GM12878 (cell line): ENCODE measurements at regions not wholly inside any gene's neighbourhood (a gene's known extent, or its start where the extent isn't known, plus 50 kb on each side); places are given as distances from the start of the nearest gene placed in this dataset.

Experiments used
- ATAC-seq: fragments of 200-7000 bp; cut with Tn5 transposase; 3 replicates; pipeline ENCODE4 v1.9.1; 2020; ENCODE audit warnings: mild to moderate bottlenecking, moderate library complexity
- BruUV-seq: library from RNA; stranded (reverse); fragments of 400-500 nt; replicated peaks from 2 replicates; lab custom pipeline; 2021; lab: Mats Ljungman, UMichigan
- CTCF ChIA-PET: fragments of 300-600 bp; sonication (Branson Sonifier 250); formaldehyde crosslinking; extraction: SDS; loops from one replicate; lab custom pipeline; 2021; ENCODE audit warnings: inconsistent platforms; lab: Yijun Ruan, JAX
- POLR2A ChIA-PET: fragments of 350-600 bp; formaldehyde crosslinking; extraction: SDS; loops from one replicate; lab custom pipeline; 2021; ENCODE audit warnings: inconsistent platforms; lab: Charles Lee
- RAD21 ChIA-PET: fragments of 300-600 bp; sonication (Branson Sonifier 250); formaldehyde crosslinking; loops from one replicate; lab custom pipeline; 2023; ENCODE audit warnings: antibody characterized with exemption; ENCODE audit not compliant: unreplicated experiment; lab: Charles Lee
- SMC1A ChIA-PET: fragments of 300-600 bp; sonication (Branson Sonifier 250); formaldehyde crosslinking; loops from one replicate; lab custom pipeline; 2023; ENCODE audit not compliant: unreplicated experiment, uncharacterized antibody; lab: Charles Lee
- DNase-seq: peaks from one replicate; pipeline ENCODE4 v3.0.0-alpha.2; 2011; ENCODE audit warnings: low read depth, low spot score
- FAIRE-seq: peaks from 3 replicates; lab custom pipeline; 2011; peaks lifted over from hg19 to GRCh38; lab: Jason Lieb, UNC
- H2AFZ ChIP-seq: 2 replicates; pipeline ENCODE4 v1.6.0; 2011; ENCODE audit warnings: low read depth, low read length, control low read depth; ENCODE audit not compliant: control insufficient read depth
- H3K27ac ChIP-seq: 2 replicates; pipeline ENCODE4 v1.5.1; 2011; ENCODE audit warnings: control low read depth; ENCODE audit not compliant: control insufficient read depth, insufficient read depth
- H3K27me3 ChIP-seq, 2 experiments: replicated peaks in 1 of 2; 2 replicates each; pipeline versions ENCODE4 v1.6.0 to v1.6.1; 2011; ENCODE audit warnings: low read length in 1 of 2; ENCODE audit not compliant: control insufficient read depth in 2 of 2, insufficient read depth in 2 of 2
- H3K36me3 ChIP-seq, 2 experiments: 2 replicates each; pipeline ENCODE4 v1.5.1; 2011; ENCODE audit warnings: low read length in 1 of 2; ENCODE audit not compliant: control insufficient read depth in 2 of 2, insufficient read depth in 2 of 2
- H3K4me1 ChIP-seq: 2 replicates; pipeline ENCODE4 v1.6.1; 2011; ENCODE audit warnings: mild to moderate bottlenecking, low read length, moderate library complexity, mixed read lengths; ENCODE audit not compliant: control insufficient read depth, insufficient read depth
- H3K4me2 ChIP-seq: 2 replicates; pipeline ENCODE4 v1.6.0; 2011; ENCODE audit warnings: control low read depth; ENCODE audit not compliant: control insufficient read depth, insufficient read depth
- H3K4me3 ChIP-seq: fragments of 200-600 bp; sonication (generic); 2 replicates; pipeline ENCODE4 v1.5.1; 2016
- H3K79me2 ChIP-seq: 2 replicates; pipeline ENCODE4 v1.6.0; 2011; ENCODE audit warnings: low read length; ENCODE audit not compliant: control insufficient read depth, insufficient read depth
- H3K9ac ChIP-seq: 2 replicates; pipeline ENCODE4 v1.8.0; 2011; ENCODE audit warnings: low read length, control low read depth, mixed read lengths; ENCODE audit not compliant: control insufficient read depth, insufficient read depth
- H3K9me3 ChIP-seq: replicated peaks from 3 replicates; pipeline ENCODE4 v1.5.1; 2011; ENCODE audit warnings: mild to moderate bottlenecking, low read length; ENCODE audit not compliant: control insufficient read depth, insufficient read depth
- H4K20me1 ChIP-seq: 2 replicates; pipeline ENCODE4 v1.6.0; 2011; ENCODE audit not compliant: control insufficient read depth, insufficient read depth
- ATF7 ChIP-seq: fragments of 450-650 bp; IDR thresholded peaks from 2 replicates; pipeline ENCODE4 v1.6.1; 2016; ENCODE audit warnings: low read depth, mild to moderate bottlenecking
- CTCF ChIP-seq, 3 experiments: IDR thresholded peaks in 2 of 3; conservative IDR thresholded peaks in 1 of 3; 2 replicates each; pipeline ENCODE4 v1.5.1; 2011; ENCODE audit warnings: low read depth in 3 of 3, low read length in 3 of 3, mild to moderate bottlenecking in 3 of 3, control low read depth in 2 of 3, moderate library complexity in 2 of 3, inconsistent platforms in 1 of 3, mixed read lengths in 1 of 3; ENCODE audit not compliant: control insufficient read depth in 2 of 3, insufficient read depth in 1 of 3; ENCODE audit errors: extremely low read depth in 1 of 3
- IKZF1 ChIP-seq: fragments of 450-650 bp; conservative IDR thresholded peaks from 2 replicates; pipeline ENCODE4 v1.6.1; 2017; ENCODE audit warnings: antibody characterized with exemption, mild to moderate bottlenecking
- MAX ChIP-seq: IDR thresholded peaks from 2 replicates; pipeline ENCODE4 v1.6.1; 2012; ENCODE audit warnings: low read depth, low read length, improper control_type of control experiment
- RCOR1 ChIP-seq: conservative IDR thresholded peaks from 2 replicates; pipeline ENCODE4 v1.6.1; 2012; ENCODE audit warnings: low read depth, low read length, improper control_type of control experiment
- WGBS: methylation state at CpG from one replicate; pipeline ENCODE4 v1.1.6; 2016; ENCODE audit warnings: low lambda C conversion rate; ENCODE audit not compliant: insufficient replicate concordance, insufficient coverage; ENCODE audit errors: missing lambda C conversion rate; 5-methylcytosine and 5-hydroxymethylcytosine counted together
- in situ Hi-C: fragments of 300-500 bp; cut with MboI; formaldehyde crosslinking; loops from 9 replicates; pipeline ENCODE4 v1.14.3; 2018; ENCODE audit warnings: mixed read lengths
- intact Hi-C: fragments of 100-400 bp; cut with micrococcal nuclease; formaldehyde crosslinking; loops from one replicate; pipeline ENCODE4 v1.14.2; 2022; ENCODE audit not compliant: unreplicated experiment
- TF ChIP-seq, protein P1 (sequence below): fragments of 150-350 bp; IDR thresholded peaks from 2 replicates; pipeline ENCODE4 v1.6.1; 2016; ENCODE audit warnings: low read depth, low read length
- TF ChIP-seq, protein P2 (sequence below): fragments of 450-650 bp; IDR thresholded peaks from 2 replicates; pipeline ENCODE4 v1.6.1; 2017; ENCODE audit warnings: mild to moderate bottlenecking, low read depth, inconsistent platforms; ENCODE audit not compliant: poor library complexity, severe bottlenecking
- TF ChIP-seq, protein P3 (sequence below): IDR thresholded peaks from 2 replicates; pipeline ENCODE4 v1.6.1; 2012; ENCODE audit warnings: low read length, inconsistent platforms

DNA sequence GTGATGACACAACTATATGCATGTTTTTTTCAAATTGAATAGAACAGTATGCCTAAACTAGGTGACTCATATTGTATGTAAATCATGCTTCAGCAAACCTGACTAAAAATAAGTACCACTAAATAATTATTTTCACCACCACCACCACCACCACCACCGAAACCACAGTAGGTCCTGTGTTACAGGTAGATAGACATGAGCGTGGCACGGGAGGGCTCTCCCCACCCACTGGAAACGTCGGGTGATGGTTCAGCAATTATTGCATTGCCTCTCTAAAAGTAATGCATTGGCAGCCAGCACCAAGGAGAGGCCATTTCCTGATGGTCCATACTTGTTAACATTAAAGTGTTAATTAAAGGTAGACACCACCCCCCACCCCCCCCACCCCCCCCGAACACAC lies 297.0 kb upstream of the NCAM2 start:
- ATAC-seq (no peak), FAIRE-seq (no peak), DNase-seq (no peak)
- Histone ChIP-seq H3K27me3 (no peaks in the 10 kb centered on the region), H3K4me3 (no peak overlapping the region), H3K27ac (no peak overlapping the region), H3K9me3 (no peaks in the 10 kb centered on the region; the same call in 2 of the 3 replicates), H3K9ac (no peak overlapping the region), H3K79me2 (no peaks in the 10 kb centered on the region), H2AFZ (no peak overlapping the region), H3K4me1 (no peaks in the 10 kb centered on the region), H4K20me1 (no peaks in the 10 kb centered on the region), H3K4me2 (no peak overlapping the region), H3K36me3 (no peaks in the 10 kb centered on the region)
- in situ Hi-C loops (no loop called here), intact Hi-C loops (no loop called here)
- BruUV-seq = no TSS peak
- SMC1A ChIA-PET = no interaction called here
- TF ChIP-seq RCOR1 (no peak), CTCF (IDR thresholded peaks at IDR 0.05 in 2 of 3, conservative IDR thresholded peaks at IDR 0.05 in 1 of 3; ENCODE audit: control insufficient read depth in 2 of 3, extremely low read depth in 1 of 3, insufficient read depth in 1 of 3, low read depth in 3 of 3, low read length in 3 of 3) (no peak), IKZF1 (no peak), ATF7 (no peak), MAX (no peak)
- TF ChIP-seq, protein P1, sequence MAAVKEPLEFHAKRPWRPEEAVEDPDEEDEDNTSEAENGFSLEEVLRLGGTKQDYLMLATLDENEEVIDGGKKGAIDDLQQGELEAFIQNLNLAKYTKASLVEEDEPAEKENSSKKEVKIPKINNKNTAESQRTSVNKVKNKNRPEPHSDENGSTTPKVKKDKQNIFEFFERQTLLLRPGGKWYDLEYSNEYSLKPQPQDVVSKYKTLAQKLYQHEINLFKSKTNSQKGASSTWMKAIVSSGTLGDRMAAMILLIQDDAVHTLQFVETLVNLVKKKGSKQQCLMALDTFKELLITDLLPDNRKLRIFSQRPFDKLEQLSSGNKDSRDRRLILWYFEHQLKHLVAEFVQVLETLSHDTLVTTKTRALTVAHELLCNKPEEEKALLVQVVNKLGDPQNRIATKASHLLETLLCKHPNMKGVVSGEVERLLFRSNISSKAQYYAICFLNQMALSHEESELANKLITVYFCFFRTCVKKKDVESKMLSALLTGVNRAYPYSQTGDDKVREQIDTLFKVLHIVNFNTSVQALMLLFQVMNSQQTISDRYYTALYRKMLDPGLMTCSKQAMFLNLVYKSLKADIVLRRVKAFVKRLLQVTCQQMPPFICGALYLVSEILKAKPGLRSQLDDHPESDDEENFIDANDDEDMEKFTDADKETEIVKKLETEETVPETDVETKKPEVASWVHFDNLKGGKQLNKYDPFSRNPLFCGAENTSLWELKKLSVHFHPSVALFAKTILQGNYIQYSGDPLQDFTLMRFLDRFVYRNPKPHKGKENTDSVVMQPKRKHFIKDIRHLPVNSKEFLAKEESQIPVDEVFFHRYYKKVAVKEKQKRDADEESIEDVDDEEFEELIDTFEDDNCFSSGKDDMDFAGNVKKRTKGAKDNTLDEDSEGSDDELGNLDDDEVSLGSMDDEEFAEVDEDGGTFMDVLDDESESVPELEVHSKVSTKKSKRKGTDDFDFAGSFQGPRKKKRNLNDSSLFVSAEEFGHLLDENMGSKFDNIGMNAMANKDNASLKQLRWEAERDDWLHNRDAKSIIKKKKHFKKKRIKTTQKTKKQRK = no peak
- TF ChIP-seq, protein P2, sequence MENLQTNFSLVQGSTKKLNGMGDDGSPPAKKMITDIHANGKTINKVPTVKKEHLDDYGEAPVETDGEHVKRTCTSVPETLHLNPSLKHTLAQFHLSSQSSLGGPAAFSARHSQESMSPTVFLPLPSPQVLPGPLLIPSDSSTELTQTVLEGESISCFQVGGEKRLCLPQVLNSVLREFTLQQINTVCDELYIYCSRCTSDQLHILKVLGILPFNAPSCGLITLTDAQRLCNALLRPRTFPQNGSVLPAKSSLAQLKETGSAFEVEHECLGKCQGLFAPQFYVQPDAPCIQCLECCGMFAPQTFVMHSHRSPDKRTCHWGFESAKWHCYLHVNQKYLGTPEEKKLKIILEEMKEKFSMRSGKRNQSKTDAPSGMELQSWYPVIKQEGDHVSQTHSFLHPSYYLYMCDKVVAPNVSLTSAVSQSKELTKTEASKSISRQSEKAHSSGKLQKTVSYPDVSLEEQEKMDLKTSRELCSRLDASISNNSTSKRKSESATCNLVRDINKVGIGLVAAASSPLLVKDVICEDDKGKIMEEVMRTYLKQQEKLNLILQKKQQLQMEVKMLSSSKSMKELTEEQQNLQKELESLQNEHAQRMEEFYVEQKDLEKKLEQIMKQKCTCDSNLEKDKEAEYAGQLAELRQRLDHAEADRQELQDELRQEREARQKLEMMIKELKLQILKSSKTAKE = no peak
- TF ChIP-seq, protein P3, sequence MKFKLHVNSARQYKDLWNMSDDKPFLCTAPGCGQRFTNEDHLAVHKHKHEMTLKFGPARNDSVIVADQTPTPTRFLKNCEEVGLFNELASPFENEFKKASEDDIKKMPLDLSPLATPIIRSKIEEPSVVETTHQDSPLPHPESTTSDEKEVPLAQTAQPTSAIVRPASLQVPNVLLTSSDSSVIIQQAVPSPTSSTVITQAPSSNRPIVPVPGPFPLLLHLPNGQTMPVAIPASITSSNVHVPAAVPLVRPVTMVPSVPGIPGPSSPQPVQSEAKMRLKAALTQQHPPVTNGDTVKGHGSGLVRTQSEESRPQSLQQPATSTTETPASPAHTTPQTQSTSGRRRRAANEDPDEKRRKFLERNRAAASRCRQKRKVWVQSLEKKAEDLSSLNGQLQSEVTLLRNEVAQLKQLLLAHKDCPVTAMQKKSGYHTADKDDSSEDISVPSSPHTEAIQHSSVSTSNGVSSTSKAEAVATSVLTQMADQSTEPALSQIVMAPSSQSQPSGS = no peak
- CTCF ChIA-PET = no interaction called here
- POLR2A ChIA-PET = no interaction called here
- RAD21 ChIA-PET = no interaction called here
- WGBS = 16% methylated on average over 6 of the region's 6 CpGs
